ENCODE measurements at regions not wholly inside any gene's neighbourhood (a gene's known extent, or its start where the extent isn't known, plus 50 kb on each side); places are given as distances from the start of the nearest gene placed in this dataset.

DNA sequence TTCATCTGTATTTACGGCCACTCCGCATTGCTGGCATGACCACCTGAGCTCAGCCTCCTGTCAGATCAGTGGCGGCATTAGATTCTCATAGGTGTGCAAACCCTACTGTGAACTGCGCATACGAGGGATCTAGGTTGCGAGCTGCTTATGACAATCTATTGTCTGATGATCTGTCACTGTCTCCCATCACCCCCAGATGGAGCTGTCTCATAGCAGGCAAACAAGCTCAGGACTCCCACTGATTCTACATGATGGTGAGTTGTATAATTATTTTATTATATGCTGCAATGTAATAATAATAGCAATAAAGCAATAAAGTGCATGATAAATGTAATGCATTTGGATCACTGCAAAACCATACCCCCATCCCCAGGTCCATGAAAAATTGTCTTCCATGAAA is 1172.9 kb upstream of the AUTS2 start:
- no peaks in the 10 kb centered on the region for H3K79me2 ChIP-seq (ENCODE audit: low read length)
- no peak overlapping the region for H2AFZ ChIP-seq (ENCODE audit: low read length)
- BruUV-seq (replicated peaks), result no TSS peak
- H3K4me2 ChIP-seq (ENCODE audit: low read length), result no peak overlapping the region
- no peaks in the 10 kb centered on the region for H3K36me3 ChIP-seq (ENCODE audit: low read depth, low read length)
- H3K4me3 ChIP-seq (ENCODE audit: low read length), result no peak overlapping the region
- TF ChIP-seq EZH2phosphoT487 (IDR thresholded peaks at IDR 0.05; ENCODE audit: borderline replicate concordance, low read length), result no peak
- TF ChIP-seq, protein P1, sequence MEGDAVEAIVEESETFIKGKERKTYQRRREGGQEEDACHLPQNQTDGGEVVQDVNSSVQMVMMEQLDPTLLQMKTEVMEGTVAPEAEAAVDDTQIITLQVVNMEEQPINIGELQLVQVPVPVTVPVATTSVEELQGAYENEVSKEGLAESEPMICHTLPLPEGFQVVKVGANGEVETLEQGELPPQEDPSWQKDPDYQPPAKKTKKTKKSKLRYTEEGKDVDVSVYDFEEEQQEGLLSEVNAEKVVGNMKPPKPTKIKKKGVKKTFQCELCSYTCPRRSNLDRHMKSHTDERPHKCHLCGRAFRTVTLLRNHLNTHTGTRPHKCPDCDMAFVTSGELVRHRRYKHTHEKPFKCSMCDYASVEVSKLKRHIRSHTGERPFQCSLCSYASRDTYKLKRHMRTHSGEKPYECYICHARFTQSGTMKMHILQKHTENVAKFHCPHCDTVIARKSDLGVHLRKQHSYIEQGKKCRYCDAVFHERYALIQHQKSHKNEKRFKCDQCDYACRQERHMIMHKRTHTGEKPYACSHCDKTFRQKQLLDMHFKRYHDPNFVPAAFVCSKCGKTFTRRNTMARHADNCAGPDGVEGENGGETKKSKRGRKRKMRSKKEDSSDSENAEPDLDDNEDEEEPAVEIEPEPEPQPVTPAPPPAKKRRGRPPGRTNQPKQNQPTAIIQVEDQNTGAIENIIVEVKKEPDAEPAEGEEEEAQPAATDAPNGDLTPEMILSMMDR (conservative IDR thresholded peaks at IDR 0.05; ENCODE audit: low read depth, low read length), result no peak
- TF ChIP-seq EZH2 (IDR thresholded peaks at IDR 0.05; ENCODE audit: low read length, unreplicated experiment), result no peak
- CTCF ChIA-PET, result no interaction called here
- H3K9me2 ChIP-seq (replicated peaks; ENCODE audit: low read length), result no peaks in the 10 kb centered on the region
- intact Hi-C loops (cut with micrococcal nuclease), result no loop called here
- H3K4me1 ChIP-seq (ENCODE audit: insufficient read depth, low read length), result no peaks in the 10 kb centered on the region
- no peaks in the 10 kb centered on the region for H4K20me1 ChIP-seq (ENCODE audit: low read length)
- ATAC-seq, result no peak
- H3K27ac ChIP-seq (ENCODE audit: low read length), result no peak overlapping the region
- H3K9ac ChIP-seq (ENCODE audit: low read length), result no peak overlapping the region
- no peaks in the 10 kb centered on the region for H3K27me3 ChIP-seq (ENCODE audit: low read length)
- DNase-seq, result no peak
- POLR2A ChIA-PET (ENCODE audit: unreplicated experiment), result no interaction called here
- no peaks in the 10 kb centered on the region for H3K9me3 ChIP-seq (ENCODE audit: low read length)
- no peaks in the 10 kb centered on the region for H3F3A ChIP-seq (ENCODE audit: low read length, unreplicated experiment)

DNA sequence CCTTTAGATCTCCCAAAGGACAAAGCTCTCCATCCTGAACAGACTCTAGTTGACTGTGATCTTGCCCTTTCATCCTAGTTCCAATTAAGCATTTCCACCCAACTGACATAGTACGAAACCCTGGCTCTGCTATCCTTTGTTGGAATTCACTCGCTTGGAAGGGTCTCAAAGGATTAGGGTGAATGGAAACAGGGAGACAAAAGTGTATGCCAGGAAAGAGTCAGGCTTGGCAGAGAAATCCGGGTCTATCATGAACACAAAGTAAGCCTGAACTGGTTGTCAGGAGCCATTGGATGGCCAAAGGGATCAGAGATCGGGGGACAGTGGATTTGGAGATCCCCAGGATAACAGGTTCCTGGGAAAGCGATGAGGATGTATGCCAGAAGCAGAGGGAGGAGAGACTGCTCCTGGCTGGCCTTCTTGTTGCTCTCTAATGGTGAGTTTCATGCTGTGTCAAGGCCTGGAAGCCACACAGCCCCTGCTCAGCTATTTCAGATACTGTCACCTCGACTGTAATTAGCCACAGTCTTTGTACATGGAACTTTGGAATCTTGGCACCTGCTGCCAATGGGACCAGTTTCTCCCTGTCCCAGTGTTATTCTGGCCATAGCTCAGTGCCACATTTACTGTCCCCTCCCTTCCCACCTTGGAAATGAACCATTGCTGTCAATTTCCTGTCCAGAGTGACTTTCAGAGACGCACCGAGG is 1168.7 kb upstream of the AUTS2 start:
- Histone ChIP-seq H3K9me2 (replicated peaks; ENCODE audit: low read length) (no peaks in the 10 kb centered on the region), H3K79me2 (ENCODE audit: low read length) (no peaks in the 10 kb centered on the region), H3K27me3 (ENCODE audit: low read length) (no peaks in the 10 kb centered on the region), H3K9me3 (ENCODE audit: low read length) (no peaks in the 10 kb centered on the region), H3K4me1 (ENCODE audit: insufficient read depth, low read length) (no peaks in the 10 kb centered on the region), H3K27ac (ENCODE audit: low read length) (no peak overlapping the region), H4K20me1 (ENCODE audit: low read length) (no peaks in the 10 kb centered on the region), H3K36me3 (ENCODE audit: low read depth, low read length) (no peaks in the 10 kb centered on the region), H3K4me2 (ENCODE audit: low read length) (no peak overlapping the region), H3F3A (ENCODE audit: low read length, unreplicated experiment) (no peaks in the 10 kb centered on the region), H3K4me3 (ENCODE audit: low read length) (no peak overlapping the region), H3K9ac (ENCODE audit: low read length) (no peak overlapping the region), H2AFZ (ENCODE audit: low read length) (no peak overlapping the region)
- TF ChIP-seq, protein P1 (conservative IDR thresholded peaks at IDR 0.05; ENCODE audit: low read depth, low read length), result no peak
- TF ChIP-seq EZH2 (IDR thresholded peaks at IDR 0.05; ENCODE audit: low read length, unreplicated experiment) (no peak), EZH2phosphoT487 (IDR thresholded peaks at IDR 0.05; ENCODE audit: borderline replicate concordance, low read length) (no peak)
- ATAC-seq (no peak), DNase-seq (no peak)
- ChIA-PET CTCF (no interaction called here), POLR2A (ENCODE audit: unreplicated experiment) (no interaction called here)
- BruUV-seq (replicated peaks), result no TSS peak
- intact Hi-C loops (cut with micrococcal nuclease), result no loop called here

DNA sequence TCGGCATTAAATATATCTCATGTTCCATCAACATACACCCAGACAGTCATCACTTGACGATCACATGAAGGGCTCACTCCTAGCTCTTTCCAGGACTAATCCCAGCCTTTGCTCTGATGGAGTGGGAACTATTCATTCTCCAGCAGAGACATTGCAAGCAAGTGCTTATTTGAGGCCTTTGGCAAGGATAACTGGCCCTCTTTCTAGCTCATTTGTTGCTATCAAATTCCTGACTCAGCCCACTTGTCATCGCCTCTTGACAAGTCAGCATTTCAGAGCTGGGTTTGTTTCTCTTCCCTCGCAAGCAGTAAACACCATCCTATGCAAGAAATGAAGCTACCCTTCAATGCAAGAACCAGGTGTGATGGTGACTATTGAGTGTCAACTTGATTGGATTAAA is 1165.7 kb upstream of the AUTS2 start:
- no TSS peak for BruUV-seq (replicated peaks)
- H3F3A ChIP-seq (ENCODE audit: low read length, unreplicated experiment), result no peaks in the 10 kb centered on the region
- DNase-seq (no peak), ATAC-seq (no peak)
- H3K27me3 ChIP-seq (ENCODE audit: low read length), result no peaks in the 10 kb centered on the region
- H2AFZ ChIP-seq (ENCODE audit: low read length), result no peak overlapping the region
- intact Hi-C loops (cut with micrococcal nuclease), result no loop called here
- H4K20me1 ChIP-seq (ENCODE audit: low read length), result no peaks in the 10 kb centered on the region
- H3K4me2 ChIP-seq (ENCODE audit: low read length), result no peak overlapping the region
- no peaks in the 10 kb centered on the region for H3K9me2 ChIP-seq (replicated peaks; ENCODE audit: low read length)
- H3K4me1 ChIP-seq (ENCODE audit: insufficient read depth, low read length), result no peaks in the 10 kb centered on the region
- H3K9me3 ChIP-seq (ENCODE audit: low read length), result 0 out of 2 replicates have a peak, but pooled peaks cover under 1% of the 10 kb centered on the region
- H3K9ac ChIP-seq (ENCODE audit: low read length), result no peak overlapping the region
- CTCF ChIA-PET, result no interaction called here
- no peaks in the 10 kb centered on the region for H3K36me3 ChIP-seq (ENCODE audit: low read depth, low read length)
- TF ChIP-seq EZH2phosphoT487 (IDR thresholded peaks at IDR 0.05; ENCODE audit: borderline replicate concordance, low read length), result no peak
- TF ChIP-seq, protein P1 (conservative IDR thresholded peaks at IDR 0.05; ENCODE audit: low read depth, low read length), result no peak
- TF ChIP-seq EZH2 (IDR thresholded peaks at IDR 0.05; ENCODE audit: low read length, unreplicated experiment), result no peak
- H3K27ac ChIP-seq (ENCODE audit: low read length), result no peak overlapping the region
- POLR2A ChIA-PET (ENCODE audit: unreplicated experiment), result no interaction called here
- H3K79me2 ChIP-seq (ENCODE audit: low read length), result no peaks in the 10 kb centered on the region
- no peak overlapping the region for H3K4me3 ChIP-seq (ENCODE audit: low read length)
